GM23338 (cell line): ENCODE measurements at regions not wholly inside any gene's neighbourhood (a gene's known extent, or its start where the extent isn't known, plus 50 kb on each side); places are given as distances from the start of the nearest gene placed in this dataset.
A peak's percentile ranks its signal among the peaks of the same experiment; 100 is the strongest.

Source experiments
- ATAC-seq: fragments of 200-7000 bp; cut with Tn5 transposase; 3 replicates; pipeline ENCODE4 v1.9.1; 2020
- DNase-seq: peaks from one replicate; pipeline ENCODE4 v3.0.0-alpha.2; 2015; ENCODE audit warnings: low spot score
- H2AFZ ChIP-seq: fragments of 200-600 bp; sonication (generic); 2 replicates; pipeline ENCODE4 v1.8.0; 2016; ENCODE audit warnings: antibody characterized with exemption, mild to moderate bottlenecking, moderate library complexity
- H3F3A ChIP-seq: fragments of 200-600 bp; sonication (generic); replicated peaks from 2 replicates; pipeline ENCODE4 v1.8.0; 2017; ENCODE audit warnings: antibody characterized with exemption, mixed run types, low read depth
- H3K27ac ChIP-seq: fragments of 200-600 bp; sonication (generic); 2 replicates; pipeline ENCODE4 v1.6.1; 2016; ENCODE audit warnings: low read depth
- H3K27me3 ChIP-seq: fragments of 200-600 bp; sonication (generic); 2 replicates; pipeline ENCODE4 v1.8.0; 2016; ENCODE audit warnings: mild to moderate bottlenecking, mixed run types, moderate library complexity; ENCODE audit not compliant: insufficient read depth
- H3K36me3 ChIP-seq: fragments of 200-600 bp; sonication (generic); 2 replicates; pipeline ENCODE4 v1.8.0; 2016; ENCODE audit warnings: mild to moderate bottlenecking; ENCODE audit not compliant: insufficient read depth
- H3K4me1 ChIP-seq: fragments of 200-600 bp; sonication (generic); 2 replicates; pipeline ENCODE4 v1.8.0; 2016; ENCODE audit warnings: mild to moderate bottlenecking, moderate library complexity; ENCODE audit not compliant: insufficient read depth
- H3K4me2 ChIP-seq: fragments of 200-600 bp; sonication (generic); 2 replicates; pipeline ENCODE4 v1.7.1; 2017; ENCODE audit warnings: mixed run types
- H3K4me3 ChIP-seq: fragments of 200-600 bp; sonication (generic); 2 replicates; pipeline ENCODE4 v1.6.1; 2016; ENCODE audit warnings: mixed run types
- H3K79me2 ChIP-seq: fragments of 200-600 bp; sonication (generic); replicated peaks from 2 replicates; pipeline ENCODE4 v1.8.0; 2017; ENCODE audit warnings: mild to moderate bottlenecking; ENCODE audit not compliant: insufficient read depth
- H3K9me2 ChIP-seq: fragments of 200-600 bp; sonication (generic); 2 replicates; pipeline ENCODE4 v1.8.0; 2017; ENCODE audit not compliant: insufficient read depth
- H4K20me1 ChIP-seq: fragments of 200-600 bp; sonication (generic); replicated peaks from 2 replicates; pipeline ENCODE4 v1.8.0; 2017; ENCODE audit warnings: mild to moderate bottlenecking; ENCODE audit not compliant: insufficient read depth
- H3K27ac Mint-ChIP-seq: 2 replicates; pipeline ENCODE4 v1.8.0; 2020; ENCODE audit warnings: inconsistent platforms, mild to moderate bottlenecking, moderate library complexity, mixed read lengths
- H3K27me3 Mint-ChIP-seq: 3 replicates; pipeline ENCODE4 v1.8.0; 2022; ENCODE audit warnings: low read depth, mild to moderate bottlenecking, moderate library complexity, mixed read lengths, inconsistent platforms; ENCODE audit not compliant: insufficient read depth, poor library complexity
- H3K36me3 Mint-ChIP-seq: 3 replicates; pipeline ENCODE4 v1.8.0; 2021; ENCODE audit warnings: low read depth, mild to moderate bottlenecking, inconsistent platforms, moderate library complexity, mixed read lengths
- H3K4me1 Mint-ChIP-seq: 3 replicates; pipeline ENCODE4 v1.8.0; 2020; ENCODE audit warnings: mild to moderate bottlenecking, inconsistent platforms, mixed read lengths
- H3K4me3 Mint-ChIP-seq: 3 replicates; pipeline ENCODE4 v1.8.0; 2021; ENCODE audit warnings: moderate library complexity, mild to moderate bottlenecking, inconsistent platforms, mixed read lengths
- H3K9me3 Mint-ChIP-seq: 3 replicates; pipeline ENCODE4 v1.8.0; 2020; ENCODE audit warnings: moderate library complexity, mild to moderate bottlenecking, inconsistent platforms, mixed read lengths
- CREB1 ChIP-seq: fragments of 250-450 bp; sonication (Bioruptor Pico); IDR thresholded peaks from 2 replicates; pipeline ENCODE4 v1.5.0; 2020; ENCODE audit warnings: low read depth, mild to moderate bottlenecking, moderate library complexity
- CTCF ChIP-seq, 2 experiments: fragments of 200-600 bp in 1 of 2; sonication (generic) in 1 of 2; conservative IDR thresholded peaks; 2 replicates each; pipeline versions ENCODE4 v1.5.1 to v1.6.1; 2016 to 2017; ENCODE audit warnings: antibody characterized with exemption in 2 of 2, low read depth in 2 of 2, mild to moderate bottlenecking in 2 of 2, moderate library complexity in 1 of 2
- ETS1 ChIP-seq: IDR thresholded peaks from 2 replicates; pipeline ENCODE4 v1.6.1; 2016; ENCODE audit warnings: antibody characterized with exemption
- EZH2phosphoT487 ChIP-seq: fragments of 200-600 bp; sonication (generic); IDR thresholded peaks from one replicate; pipeline ENCODE4 v1.8.1; 2018; ENCODE audit warnings: antibody characterized with exemption; ENCODE audit not compliant: unreplicated experiment
- POLR2AphosphoS5 ChIP-seq: IDR thresholded peaks from 2 replicates; pipeline ENCODE4 v1.6.1; 2016; ENCODE audit warnings: antibody characterized with exemption, low read depth
- REST ChIP-seq: IDR thresholded peaks from one replicate; pipeline ENCODE4 v1.6.1; 2018; ENCODE audit warnings: antibody characterized with exemption; ENCODE audit not compliant: unreplicated experiment
- STAT1 ChIP-seq: IDR thresholded peaks from one replicate; pipeline ENCODE4 v1.6.1; 2016; ENCODE audit warnings: antibody characterized with exemption; ENCODE audit not compliant: unreplicated experiment
- ZNF114 ChIP-seq: fragments of 250-450 bp; sonication (Bioruptor Pico); IDR thresholded peaks from 2 replicates; pipeline ENCODE4 v1.5.0; 2020; ENCODE audit warnings: mild to moderate bottlenecking, moderate library complexity
- ZNF331 ChIP-seq: fragments of 250-450 bp; sonication (Bioruptor Pico); IDR thresholded peaks from 2 replicates; pipeline ENCODE4 v1.5.0; 2020; ENCODE audit warnings: low read depth, mild to moderate bottlenecking, moderate library complexity

- TF ChIP-seq REST = no peak
- no peak for TF ChIP-seq ZNF331 (CRISPR knock-in tag)
- no peak for TF ChIP-seq CREB1 (CRISPR knock-in tag)
- TF ChIP-seq ETS1 = no peak
- TF ChIP-seq STAT1 = no peak
- no peak for TF ChIP-seq POLR2AphosphoS5
- no peak for TF ChIP-seq EZH2phosphoT487
- no peak for TF ChIP-seq CTCF (conservative IDR thresholded peaks at IDR 0.05; ENCODE audit: low read depth in 2 of 2)
- TF ChIP-seq ZNF114 (CRISPR knock-in tag) = no peak
These were observed 324.2 kb downstream of the ALG10 start (continued) for GRCh38 chr12:34346372-34347034.

GRCh38 chr12:34347367-34347766 is 325.1 kb downstream of the ALG10 start:
- ATAC-seq (no peak), DNase-seq (peak; percentile 28)
- no peaks in the 10 kb centered on the region for H3K36me3 ChIP-seq
- no peak for TF ChIP-seq POLR2AphosphoS5
- TF ChIP-seq CTCF (conservative IDR thresholded peaks at IDR 0.05; ENCODE audit: low read depth in 2 of 2) = peak in 1 of 2 experiments; percentile 24; a peak in 3 of 4 replicates
- H3K4me2 ChIP-seq = no peak overlapping the region
- no peaks in the 10 kb centered on the region for H3K4me1 ChIP-seq
- Mint-ChIP-seq H3K27ac (no peak overlapping the region), H3K36me3 (peaks cover 5% of the 10 kb centered on the region), H3K9me3 (peaks cover 71% of the 10 kb centered on the region), H3K27me3 (no peaks in the 10 kb centered on the region), H3K4me1 (no peaks in the 10 kb centered on the region), H3K4me3 (no peak overlapping the region)
- no peaks in the 10 kb centered on the region for H3K9me2 ChIP-seq
- H3K27ac ChIP-seq = no peak overlapping the region
- H4K20me1 ChIP-seq = no peaks in the 10 kb centered on the region
- no peaks in the 10 kb centered on the region for H3K79me2 ChIP-seq
- no peaks in the 10 kb centered on the region for H3F3A ChIP-seq
- no peak overlapping the region for H3K4me3 ChIP-seq
- no peak overlapping the region for H2AFZ ChIP-seq
- no peaks in the 10 kb centered on the region for H3K27me3 ChIP-seq
